ENCODE measurements at regions not wholly inside any gene's neighbourhood (a gene's known extent, or its start where the extent isn't known, plus 50 kb on each side); places are given as distances from the start of the nearest gene placed in this dataset.
"Not testable (repeated sequence)": the region's sequence is repeated elsewhere in the genome, so short reads cannot be mapped to it uniquely, and the experiment has no call there.

GRCh38 chr4:33739884-33740632 is 2504.3 kb downstream of the ARAP2 start:
- no peaks in the 10 kb centered on the region for H3K36me3 ChIP-seq
- ATAC-seq (no peak), DNase-seq (no peak)
- H3K27me3 ChIP-seq, result no peaks in the 10 kb centered on the region
- in situ Hi-C loops (cut with MboI; ENCODE audit: low sequenced_read_pairs in 4 of 4), result no loop called here
- no peaks in the 10 kb centered on the region for H3K9me3 ChIP-seq
- intact Hi-C loops (cut with DNase I; ENCODE audit: low total_unique reads), result no loop called here
- TF ChIP-seq POLR2A (IDR thresholded peaks at IDR 0.05), result no peak
- no peak for TF ChIP-seq CTCF (IDR thresholded peaks at IDR 0.05 in 4 of 5, conservative IDR thresholded peaks at IDR 0.05 in 1 of 5)
- no peak overlapping the region for H3K4me3 ChIP-seq
- H3K4me1 ChIP-seq, result no peaks in the 10 kb centered on the region
- no peak overlapping the region for H3K27ac ChIP-seq

- in situ Hi-C loops (cut with MboI; ENCODE audit: low sequenced_read_pairs in 4 of 4); intact Hi-C loops (cut with DNase I; ENCODE audit: low total_unique reads); H3K27ac ChIP-seq; H3K4me3 ChIP-seq; H3K4me1 ChIP-seq; H3K36me3 ChIP-seq; H3K9me3 ChIP-seq; ATAC-seq; DNase-seq; H3K27me3 ChIP-seq: not testable (repeated sequence)
Measured at GRCh38 chr4:33740871-33741270, 2503.4 kb downstream of the ARAP2 start.

- intact Hi-C loops (cut with DNase I; ENCODE audit: low total_unique reads) (no loop called here), in situ Hi-C loops (cut with MboI; ENCODE audit: low sequenced_read_pairs in 4 of 4) (no loop called here)
Measured at GRCh38 chr4:33746979-33747378, 2497.3 kb downstream of the ARAP2 start.

GRCh38 chr4:33751050-33751449 is 2493.3 kb downstream of the ARAP2 start:
- in situ Hi-C loops (cut with MboI; ENCODE audit: low sequenced_read_pairs in 4 of 4) (no loop called here), intact Hi-C loops (cut with DNase I; ENCODE audit: low total_unique reads) (no loop called here)
- H3K9me3 ChIP-seq, result no peaks in the 10 kb centered on the region
- H3K4me1 ChIP-seq, result no peaks in the 10 kb centered on the region
- ATAC-seq, result no peak
- no peaks in the 10 kb centered on the region for H3K27me3 ChIP-seq
- no peak overlapping the region for H3K4me3 ChIP-seq
- DNase-seq, result no peak
- H3K36me3 ChIP-seq, result no peaks in the 10 kb centered on the region
- TF ChIP-seq CTCF (IDR thresholded peaks at IDR 0.05 in 4 of 5, conservative IDR thresholded peaks at IDR 0.05 in 1 of 5), result no peak
- TF ChIP-seq POLR2A (IDR thresholded peaks at IDR 0.05), result no peak
- no peak overlapping the region for H3K27ac ChIP-seq

More at GRCh38 chr4:33746979-33747378, 2497.3 kb downstream of the ARAP2 start:
- TF ChIP-seq CTCF (IDR thresholded peaks at IDR 0.05 in 4 of 5, conservative IDR thresholded peaks at IDR 0.05 in 1 of 5), result no peak
- TF ChIP-seq POLR2A (IDR thresholded peaks at IDR 0.05), result no peak
- H3K4me3 ChIP-seq, result no peak overlapping the region
- H3K4me1 ChIP-seq, result no peaks in the 10 kb centered on the region
- no peak for DNase-seq
- H3K27ac ChIP-seq, result no peak overlapping the region
- H3K36me3 ChIP-seq, result no peaks in the 10 kb centered on the region
- ATAC-seq, result no peak
- no peaks in the 10 kb centered on the region for H3K27me3 ChIP-seq
- no peaks in the 10 kb centered on the region for H3K9me3 ChIP-seq

- in situ Hi-C loops (cut with MboI; ENCODE audit: low sequenced_read_pairs in 4 of 4) (no loop called here), intact Hi-C loops (cut with DNase I; ENCODE audit: low total_unique reads) (no loop called here)
- TF ChIP-seq CTCF (IDR thresholded peaks at IDR 0.05 in 4 of 5, conservative IDR thresholded peaks at IDR 0.05 in 1 of 5) (no peak), POLR2A (IDR thresholded peaks at IDR 0.05) (no peak)
- H3K4me3 ChIP-seq, result no peak overlapping the region
- no peak for ATAC-seq
- no peaks in the 10 kb centered on the region for H3K36me3 ChIP-seq
- no peaks in the 10 kb centered on the region for H3K9me3 ChIP-seq
- no peaks in the 10 kb centered on the region for H3K4me1 ChIP-seq
- DNase-seq, result no peak
- no peaks in the 10 kb centered on the region for H3K27me3 ChIP-seq
- no peak overlapping the region for H3K27ac ChIP-seq
Measured at GRCh38 chr4:33772582-33772981, 2471.7 kb downstream of the ARAP2 start.
